ENCODE measurements at regions not wholly inside any gene's neighbourhood (a gene's known extent, or its start where the extent isn't known, plus 50 kb on each side); places are given as distances from the start of the nearest gene placed in this dataset.

DNA sequence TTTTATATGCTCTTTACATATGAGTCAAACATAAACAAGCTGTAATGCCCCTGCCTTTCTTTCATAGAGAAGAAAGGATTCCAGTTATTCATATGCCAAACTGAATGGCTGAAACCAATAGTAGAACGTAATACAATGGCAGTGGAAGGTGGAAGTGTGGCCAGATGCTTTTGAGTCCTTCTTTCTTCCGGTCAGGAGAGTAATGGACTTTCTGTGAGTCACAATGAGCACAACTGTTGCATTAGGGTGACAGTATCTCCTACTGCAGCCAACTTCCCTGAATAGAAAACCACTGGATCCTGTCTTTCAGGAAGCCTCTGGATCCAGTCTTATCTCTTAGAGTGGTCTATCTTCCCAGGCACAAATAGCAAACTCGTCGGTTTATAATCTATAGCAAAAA is 855.2 kb downstream of the MAT2B start:
- no peak for TF ChIP-seq POLR2A (IDR thresholded peaks at IDR 0.05; ENCODE audit: low read length)
- TF ChIP-seq GATA1 (IDR thresholded peaks at IDR 0.05; ENCODE audit: low read depth, low read length): no peak
